ENCODE measurements at regions not wholly inside any gene's neighbourhood (a gene's known extent, or its start where the extent isn't known, plus 50 kb on each side); places are given as distances from the start of the nearest gene placed in this dataset.

- no peak for TF ChIP-seq CTCF (IDR thresholded peaks at IDR 0.05)
- TF ChIP-seq POLR2A (IDR thresholded peaks at IDR 0.05), result no peak
- no peak for TF ChIP-seq EP300 (IDR thresholded peaks at IDR 0.05)
Measured at GRCh38 chr16:46466239-46466638, 154.9 kb downstream of the SHCBP1 start.
